NCI-H2196 (cell line): ENCODE measurements at regions not wholly inside any gene's neighbourhood (a gene's known extent, or its start where the extent isn't known, plus 50 kb on each side); places are given as distances from the start of the nearest gene placed in this dataset.

Source experiments
- DNase-seq: peaks from one replicate; lab custom pipeline; 2025; ENCODE audit not compliant: unreplicated experiment; lab: John Stamatoyannopoulos, UW

- DNase-seq: no peak
These were observed 157.3 kb downstream of the SLCO1B3 start for GRCh38 chr12:20967756-20968155.

GRCh38 chr12:20969766-20970165 lies 159.3 kb downstream of the SLCO1B3 start:
- DNase-seq: no peak

GRCh38 chr12:20985399-20985798 lies 145.6 kb upstream of the SLCO1B1 start:
- DNase-seq: no peak

GRCh38 chr12:21001778-21002177 lies 129.2 kb upstream of the SLCO1B1 start:
- no peak for DNase-seq

GRCh38 chr12:21025656-21026055 lies 105.3 kb upstream of the SLCO1B1 start:
- DNase-seq: no peak

GRCh38 chr12:21026302-21026701 lies 104.7 kb upstream of the SLCO1B1 start:
- DNase-seq: no peak

- no peak for DNase-seq
These were observed 76.7 kb upstream of the SLCO1B1 start for GRCh38 chr12:21054334-21054733.

GRCh38 chr12:21065845-21066244 lies 65.1 kb upstream of the SLCO1B1 start:
- peak; percentile 15 for DNase-seq

GRCh38 chr12:21073129-21073528 lies 57.9 kb upstream of the SLCO1B1 start:
- no peak for DNase-seq

GRCh38 chr12:21073822-21074460 lies 57.1 kb upstream of the SLCO1B1 start:
- no peak for DNase-seq
